Activated naive CD8-positive, alpha-beta T cell treated with anti-CD3 and anti-CD28 coated beads, Interleukin-2, amount 50 U/mL, for 24 hours (primary cell): ENCODE measurements at regions not wholly inside any gene's neighbourhood (a gene's known extent, or its start where the extent isn't known, plus 50 kb on each side); places are given as distances from the start of the nearest gene placed in this dataset.

ENCODE experiments used
- ATAC-seq: fragments of 150-1000 bp; cut with Tn5 transposase; one replicate; pipeline ENCODE4 v1.10.0; 2021
- DNase-seq: peaks from one replicate; pipeline ENCODE4 v3.0.0; 2021
- H3K27ac Mint-ChIP-seq: one replicate; pipeline ENCODE4 v1.8.0; 2021; ENCODE audit warnings: mild to moderate bottlenecking, mixed read lengths
- H3K27me3 Mint-ChIP-seq: one replicate; pipeline ENCODE4 v1.8.0; 2021; ENCODE audit warnings: mixed read lengths
- H3K36me3 Mint-ChIP-seq: one replicate; pipeline ENCODE4 v1.8.0; 2021; ENCODE audit warnings: low read depth, mixed read lengths
- H3K4me1 Mint-ChIP-seq: one replicate; pipeline ENCODE4 v1.8.0; 2021; ENCODE audit warnings: mixed read lengths
- H3K4me3 Mint-ChIP-seq: one replicate; pipeline ENCODE4 v1.8.0; 2021; ENCODE audit warnings: mild to moderate bottlenecking, moderate library complexity, mixed read lengths
- H3K9me3 Mint-ChIP-seq: one replicate; pipeline ENCODE4 v1.8.0; 2021; ENCODE audit warnings: mixed read lengths

DNA sequence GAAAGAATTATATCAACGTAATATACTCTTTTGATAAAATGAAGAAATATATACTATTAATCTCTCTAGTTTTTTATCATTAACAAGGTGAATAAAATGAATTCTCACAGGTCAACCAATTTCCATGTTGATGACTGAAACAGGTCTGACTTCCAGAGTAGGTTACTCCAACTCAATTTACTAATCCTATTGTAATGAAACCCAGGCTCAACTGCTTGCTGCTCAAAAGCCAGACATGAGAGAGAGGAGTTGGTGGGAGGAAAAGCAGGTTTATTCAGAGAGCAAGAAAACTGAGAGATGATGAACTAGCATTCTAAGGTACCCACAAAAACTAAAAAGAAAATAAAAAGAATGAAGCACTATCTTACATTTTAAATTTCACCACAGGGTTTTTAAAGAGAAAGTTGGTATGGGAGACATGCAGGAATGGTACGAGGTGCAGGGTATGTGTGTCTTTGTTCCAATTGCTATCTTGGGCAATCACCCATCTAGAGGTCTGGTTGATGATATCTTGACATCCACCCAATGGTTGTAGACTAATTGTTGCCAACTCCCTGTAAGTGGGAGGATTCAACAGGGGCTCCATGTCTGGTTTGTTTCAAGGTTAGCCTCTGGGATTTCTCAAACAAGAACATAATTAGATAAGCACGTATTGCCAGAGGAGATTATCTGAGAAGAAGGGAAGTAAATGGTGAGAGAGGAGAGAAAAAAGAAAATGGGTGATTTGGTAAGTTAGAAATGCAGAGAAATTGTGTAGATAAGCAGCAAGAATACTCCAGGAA lies 471.4 kb upstream of the REG3G start:
- Mint-ChIP-seq H3K27me3 (no peaks in the 10 kb centered on the region), H3K4me1 (no peaks in the 10 kb centered on the region), H3K4me3 (no peak overlapping the region), H3K9me3 (peaks cover 22% of the 10 kb centered on the region), H3K27ac (no peak overlapping the region), H3K36me3 (no peaks in the 10 kb centered on the region)
- DNase-seq (no peak), ATAC-seq (no peak)

DNA sequence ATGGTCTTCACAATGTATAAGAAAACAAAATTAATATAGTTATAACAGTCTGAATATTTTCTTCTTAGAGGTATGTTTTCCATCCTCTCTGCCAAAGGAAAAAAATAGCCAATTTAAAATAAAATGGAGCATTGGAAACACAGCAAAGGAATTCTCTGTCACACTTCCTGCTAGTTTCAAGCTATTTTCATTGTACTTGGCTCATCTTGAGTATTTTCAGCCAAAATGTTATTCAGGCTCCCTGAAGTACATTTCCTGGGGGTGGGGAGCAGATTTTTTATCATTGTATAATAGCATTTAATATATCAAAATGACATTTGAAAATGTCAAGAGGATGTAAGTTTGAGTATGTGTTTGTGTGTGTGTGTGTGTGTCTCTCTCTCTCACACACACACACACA lies 463.6 kb upstream of the REG3G start:
- DNase-seq, result no peak
- H3K27ac Mint-ChIP-seq, result no peak overlapping the region
- no peak for ATAC-seq
- no peaks in the 10 kb centered on the region for H3K4me1 Mint-ChIP-seq
- H3K27me3 Mint-ChIP-seq, result no peaks in the 10 kb centered on the region
- peaks cover 8% of the 10 kb centered on the region for H3K9me3 Mint-ChIP-seq
- H3K4me3 Mint-ChIP-seq, result no peak overlapping the region
- no peaks in the 10 kb centered on the region for H3K36me3 Mint-ChIP-seq

DNA sequence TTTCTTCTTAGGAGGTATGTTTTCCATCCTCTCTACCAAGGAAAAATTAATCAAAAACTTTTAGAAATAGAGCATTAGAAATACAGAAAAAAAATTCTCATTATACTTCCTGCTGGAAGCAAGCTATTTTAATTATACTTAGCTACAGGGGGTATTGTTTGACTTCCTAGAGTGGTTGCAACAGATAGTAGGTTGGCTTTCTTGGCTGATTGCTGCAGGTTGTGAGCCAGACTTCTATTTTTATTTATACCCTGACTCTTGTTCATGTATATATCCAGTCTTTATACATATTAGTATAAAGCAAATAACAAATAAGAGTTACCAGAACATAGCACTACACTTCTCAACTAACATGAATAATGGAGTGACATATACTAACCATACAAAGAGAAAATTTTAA lies 460.8 kb upstream of the REG3G start:
- Mint-ChIP-seq H3K4me3 (no peak overlapping the region), H3K9me3 (peaks cover 13% of the 10 kb centered on the region), H3K27me3 (no peaks in the 10 kb centered on the region), H3K4me1 (no peaks in the 10 kb centered on the region), H3K36me3 (no peaks in the 10 kb centered on the region), H3K27ac (no peak overlapping the region)
- ATAC-seq, result no peak
- no peak for DNase-seq

DNA sequence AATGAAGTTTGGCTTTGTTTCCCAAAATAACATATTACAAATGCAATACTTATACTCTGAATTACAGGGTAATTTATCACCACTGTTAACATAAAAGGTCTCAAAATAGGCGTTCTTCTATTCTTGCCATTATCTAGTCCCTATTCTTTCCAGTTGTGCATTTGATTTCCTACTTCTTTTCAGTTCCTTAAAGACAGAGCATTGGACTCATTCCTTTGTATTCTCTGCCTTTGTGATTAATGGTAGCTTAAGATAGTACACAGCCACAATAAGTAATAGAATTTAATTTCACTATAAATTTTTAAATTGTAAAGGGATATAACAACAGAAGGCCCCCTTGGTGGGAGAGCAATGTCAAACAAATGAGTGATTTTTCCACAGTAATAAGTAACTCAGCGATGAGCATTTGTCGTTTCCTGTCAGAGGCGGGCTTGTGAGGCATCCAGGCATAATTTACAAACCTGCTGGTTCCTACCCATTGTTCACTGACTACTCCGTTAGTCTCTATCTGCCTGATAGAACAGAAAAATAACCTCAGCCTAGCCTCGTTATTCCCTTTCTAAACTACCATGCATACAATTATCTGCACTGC lies 456.6 kb upstream of the REG3G start:
- no peaks in the 10 kb centered on the region for H3K27me3 Mint-ChIP-seq
- no peaks in the 10 kb centered on the region for H3K4me1 Mint-ChIP-seq
- H3K9me3 Mint-ChIP-seq, result peaks cover 28% of the 10 kb centered on the region
- ATAC-seq, result no peak
- no peaks in the 10 kb centered on the region for H3K36me3 Mint-ChIP-seq
- H3K4me3 Mint-ChIP-seq, result no peak overlapping the region
- no peak overlapping the region for H3K27ac Mint-ChIP-seq
- DNase-seq, result no peak

DNA sequence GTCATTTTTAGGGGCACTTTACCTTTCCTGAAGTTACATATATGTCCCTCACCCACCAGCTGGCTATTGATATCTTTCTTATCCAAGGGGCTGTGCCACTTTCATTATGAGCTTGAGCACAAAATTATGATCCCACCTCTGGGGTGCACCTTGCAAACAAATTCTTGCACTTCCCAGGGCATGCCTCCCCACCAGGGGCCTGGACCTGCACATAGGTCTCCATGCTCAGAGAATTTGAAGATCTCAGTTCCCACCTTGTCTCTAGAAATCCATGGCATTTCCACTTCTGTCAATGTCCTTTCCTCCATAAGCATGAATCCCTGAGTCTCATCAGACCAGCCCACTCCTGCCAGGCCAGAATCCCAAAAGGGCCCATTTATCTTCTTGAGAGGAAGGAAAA lies 449.1 kb upstream of the REG3G start:
- Mint-ChIP-seq H3K27ac (no peak overlapping the region), H3K4me1 (no peaks in the 10 kb centered on the region), H3K4me3 (no peak overlapping the region), H3K27me3 (no peaks in the 10 kb centered on the region), H3K36me3 (no peaks in the 10 kb centered on the region), H3K9me3 (peaks cover 8% of the 10 kb centered on the region)
- DNase-seq (no peak), ATAC-seq (no peak)

DNA sequence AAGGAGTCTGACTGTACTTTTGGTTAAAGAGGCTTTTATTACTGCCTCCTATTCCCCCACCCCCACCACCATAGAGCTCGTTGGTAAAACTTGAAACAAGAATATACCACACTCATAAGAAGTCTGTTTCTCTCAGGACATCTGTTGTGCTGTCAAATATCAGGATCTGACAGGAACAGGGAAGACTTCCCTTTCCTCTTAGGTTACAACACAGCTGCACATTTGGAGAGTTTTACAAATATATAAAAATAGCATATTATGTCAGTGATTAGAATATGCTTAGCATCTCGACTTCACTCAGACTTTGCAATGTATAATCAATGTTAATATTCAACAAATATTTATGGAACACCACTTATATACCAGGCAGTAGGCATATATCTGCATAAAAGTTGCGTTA lies 439.6 kb upstream of the REG3G start:
- Mint-ChIP-seq H3K36me3 (no peaks in the 10 kb centered on the region), H3K27ac (no peak overlapping the region), H3K4me1 (no peaks in the 10 kb centered on the region), H3K27me3 (no peaks in the 10 kb centered on the region), H3K9me3 (peaks cover 18% of the 10 kb centered on the region), H3K4me3 (no peak overlapping the region)
- ATAC-seq, result no peak
- DNase-seq, result no peak

DNA sequence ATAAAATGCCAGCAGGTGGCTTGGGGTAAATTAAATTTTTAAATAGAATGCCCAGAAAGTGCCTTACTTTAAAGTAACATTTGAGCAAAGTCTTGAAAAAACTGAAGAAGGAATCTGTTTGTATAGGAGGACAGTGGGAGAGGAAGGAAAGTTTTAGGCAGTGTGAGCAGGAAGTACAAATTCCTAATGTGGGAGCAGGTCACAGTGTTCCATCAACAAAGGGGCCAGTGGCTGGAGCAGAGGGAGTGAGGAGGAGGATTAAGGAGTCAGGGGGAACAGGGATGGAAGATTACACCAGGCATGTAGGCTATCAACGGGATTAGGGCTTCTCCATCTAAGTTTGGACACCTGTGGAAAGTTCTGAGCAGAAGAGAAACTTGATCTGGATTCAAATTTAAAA lies 439.2 kb upstream of the REG3G start:
- ATAC-seq (no peak), DNase-seq (no peak)
- Mint-ChIP-seq H3K4me3 (no peak overlapping the region), H3K4me1 (no peaks in the 10 kb centered on the region), H3K27ac (no peak overlapping the region), H3K36me3 (no peaks in the 10 kb centered on the region), H3K27me3 (no peaks in the 10 kb centered on the region), H3K9me3 (peaks cover 18% of the 10 kb centered on the region)

DNA sequence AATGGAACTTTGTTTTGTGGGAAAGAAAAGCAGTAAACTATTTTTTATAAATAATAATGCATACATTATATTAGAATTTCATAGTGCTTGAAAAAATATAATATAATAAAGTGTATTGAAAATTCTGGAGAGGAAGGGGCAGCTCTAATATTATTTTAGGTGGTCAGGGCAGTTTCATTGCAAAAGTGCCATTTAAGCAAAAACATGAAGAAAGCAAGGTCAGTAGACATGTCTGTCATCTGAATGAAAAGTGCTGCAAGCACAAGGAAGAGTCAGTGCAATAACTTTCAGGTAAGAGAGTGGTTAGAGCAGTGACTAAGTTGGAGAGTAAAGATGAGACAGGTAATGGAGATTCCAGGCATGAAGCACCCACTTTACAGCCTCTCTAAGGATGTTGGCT lies 435.6 kb upstream of the REG3G start:
- DNase-seq, result no peak
- no peaks in the 10 kb centered on the region for H3K27me3 Mint-ChIP-seq
- H3K9me3 Mint-ChIP-seq, result peaks cover 18% of the 10 kb centered on the region
- no peak for ATAC-seq
- H3K36me3 Mint-ChIP-seq, result no peaks in the 10 kb centered on the region
- no peak overlapping the region for H3K27ac Mint-ChIP-seq
- H3K4me1 Mint-ChIP-seq, result no peaks in the 10 kb centered on the region
- no peak overlapping the region for H3K4me3 Mint-ChIP-seq

DNA sequence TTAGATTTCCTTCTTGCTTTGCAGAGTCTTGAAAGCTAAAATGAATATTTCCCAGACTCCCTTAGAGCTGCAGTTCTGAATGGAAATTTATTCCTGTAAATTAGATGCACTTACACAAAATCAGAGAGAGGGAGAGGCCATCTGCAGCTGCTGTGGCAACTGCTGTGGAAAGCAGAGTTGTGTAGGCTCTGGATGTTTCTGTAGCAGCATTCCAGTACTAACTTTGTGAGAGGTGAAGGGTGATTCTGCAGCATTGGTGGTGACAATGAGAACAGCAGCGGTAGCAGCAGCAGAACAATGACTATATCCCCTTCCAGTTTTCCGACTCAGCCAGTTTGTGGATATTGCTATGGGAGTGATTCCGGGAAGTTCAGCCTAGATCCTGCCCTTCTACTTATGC lies 433.0 kb upstream of the REG3G start:
- no peak overlapping the region for H3K27ac Mint-ChIP-seq
- no peak overlapping the region for H3K4me3 Mint-ChIP-seq
- DNase-seq (no peak), ATAC-seq (no peak)
- no peaks in the 10 kb centered on the region for H3K27me3 Mint-ChIP-seq
- peaks cover 13% of the 10 kb centered on the region for H3K9me3 Mint-ChIP-seq
- no peaks in the 10 kb centered on the region for H3K4me1 Mint-ChIP-seq
- H3K36me3 Mint-ChIP-seq, result no peaks in the 10 kb centered on the region

DNA sequence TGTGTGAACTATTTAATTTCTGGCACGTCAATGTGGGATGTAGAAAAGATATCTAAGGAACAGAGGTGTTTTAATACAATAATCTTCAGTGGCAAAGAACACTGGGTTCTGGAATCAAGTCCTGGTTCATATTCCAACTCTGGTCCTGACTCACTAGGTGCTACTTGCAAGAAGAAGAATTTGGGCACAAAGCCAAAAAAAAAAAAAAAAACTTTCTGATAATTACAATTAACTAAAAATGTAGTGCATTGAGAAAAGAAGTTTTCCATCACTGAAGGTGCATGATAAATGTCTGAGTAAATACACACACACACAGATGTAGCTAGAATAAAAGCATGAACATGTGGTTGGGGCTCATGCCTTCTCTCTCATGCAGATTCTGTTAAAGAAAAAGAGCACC lies 424.4 kb upstream of the REG3G start:
- Mint-ChIP-seq H3K9me3 (peaks cover 5% of the 10 kb centered on the region), H3K27me3 (no peaks in the 10 kb centered on the region), H3K4me1 (no peaks in the 10 kb centered on the region), H3K36me3 (no peaks in the 10 kb centered on the region), H3K4me3 (no peak overlapping the region), H3K27ac (no peak overlapping the region)
- DNase-seq, result no peak
- ATAC-seq, result no peak

DNA sequence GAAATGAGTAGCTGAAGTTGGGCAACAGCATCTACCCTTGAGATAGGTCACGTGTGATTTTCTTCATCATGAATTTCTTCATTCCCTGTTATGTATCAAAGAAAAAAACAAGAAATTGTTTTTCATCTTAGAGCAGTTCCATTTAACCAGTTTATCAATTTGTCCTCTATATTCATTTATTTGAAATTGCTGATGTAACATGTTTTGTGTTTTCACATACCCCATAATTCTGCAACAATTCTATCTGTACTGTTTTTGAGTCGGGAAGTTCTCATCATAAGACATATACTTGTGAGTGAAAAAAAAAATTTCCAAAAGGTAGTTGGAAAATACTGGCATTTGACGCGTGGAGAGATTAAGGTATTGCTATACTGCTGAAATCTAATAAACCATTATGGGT lies 422.6 kb upstream of the REG3G start:
- no peak overlapping the region for H3K4me3 Mint-ChIP-seq
- peaks cover 9% of the 10 kb centered on the region for H3K9me3 Mint-ChIP-seq
- no peak for ATAC-seq
- H3K27me3 Mint-ChIP-seq, result no peaks in the 10 kb centered on the region
- H3K27ac Mint-ChIP-seq, result no peak overlapping the region
- H3K4me1 Mint-ChIP-seq, result no peaks in the 10 kb centered on the region
- no peaks in the 10 kb centered on the region for H3K36me3 Mint-ChIP-seq
- DNase-seq, result no peak

DNA sequence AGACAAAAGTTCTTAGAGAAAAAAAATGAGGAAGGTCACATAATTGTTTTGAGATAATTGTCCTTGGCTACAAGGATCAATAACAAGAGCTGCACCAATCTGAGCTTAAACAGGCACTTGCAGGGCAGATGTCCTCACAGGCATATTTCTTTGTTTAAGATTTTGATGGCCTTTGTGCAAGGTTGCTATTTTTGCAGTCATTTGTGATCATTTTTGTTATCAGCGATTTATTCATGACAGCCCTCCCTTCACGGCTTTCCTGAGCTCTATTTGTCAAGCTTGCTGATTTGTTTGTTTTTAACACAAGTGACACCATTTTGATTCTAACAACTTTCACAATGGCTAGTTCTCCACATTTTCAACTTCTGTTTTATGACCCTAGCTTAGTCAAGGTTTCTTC lies 418.6 kb upstream of the REG3G start:
- H3K27ac Mint-ChIP-seq, result no peak overlapping the region

DNA sequence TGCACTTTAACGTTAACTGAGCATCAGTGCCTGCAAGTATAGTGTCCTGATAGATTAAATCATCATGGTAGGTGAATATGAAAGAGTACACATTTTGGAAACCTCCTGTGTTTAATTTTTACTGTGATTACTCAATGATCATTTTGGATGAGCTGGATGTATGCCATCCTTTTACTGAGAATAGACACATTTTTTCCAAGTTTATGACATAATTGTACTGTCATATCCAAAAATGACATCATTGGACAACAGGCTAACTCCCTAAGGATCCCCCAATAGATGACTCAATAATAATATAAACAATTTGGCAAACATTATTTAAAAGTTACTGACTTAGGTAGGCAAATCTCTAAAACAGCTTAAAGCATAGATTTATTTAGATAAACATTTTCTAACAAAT lies 410.8 kb upstream of the REG3G start:
- no peaks in the 10 kb centered on the region for H3K4me1 Mint-ChIP-seq
- no peak overlapping the region for H3K27ac Mint-ChIP-seq
- H3K4me3 Mint-ChIP-seq, result no peak overlapping the region
- DNase-seq, result no peak
- H3K36me3 Mint-ChIP-seq, result no peaks in the 10 kb centered on the region
- H3K27me3 Mint-ChIP-seq, result no peaks in the 10 kb centered on the region
- no peaks in the 10 kb centered on the region for H3K9me3 Mint-ChIP-seq
- ATAC-seq, result no peak

More for the DNA sequence above, 418.6 kb upstream of the REG3G start:
- ATAC-seq (no peak), DNase-seq (no peak)
- Mint-ChIP-seq H3K27me3 (no peaks in the 10 kb centered on the region), H3K9me3 (peaks cover 18% of the 10 kb centered on the region), H3K4me1 (no peaks in the 10 kb centered on the region), H3K4me3 (no peak overlapping the region), H3K36me3 (no peaks in the 10 kb centered on the region)

DNA sequence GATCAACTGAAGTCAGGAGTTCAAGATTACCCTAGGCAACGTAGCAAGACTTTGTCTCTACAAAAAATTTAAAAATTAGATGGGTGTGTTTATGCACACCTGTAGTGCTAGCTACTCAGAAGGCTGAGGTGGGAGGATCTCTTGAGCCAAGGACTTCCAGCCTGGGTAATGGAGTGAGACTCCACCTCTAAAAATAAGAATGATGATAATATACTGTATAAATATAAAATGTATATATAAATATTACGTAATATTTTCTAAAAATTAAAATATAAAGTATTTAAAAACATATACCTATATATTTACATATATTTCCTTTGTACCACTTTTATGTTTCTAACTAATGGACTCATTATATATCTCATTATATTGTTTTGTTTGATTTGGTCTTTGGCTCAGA lies 409.5 kb upstream of the REG3G start:
- Mint-ChIP-seq H3K4me3 (no peak overlapping the region), H3K36me3 (no peaks in the 10 kb centered on the region), H3K27me3 (no peaks in the 10 kb centered on the region), H3K4me1 (no peaks in the 10 kb centered on the region), H3K9me3 (no peaks in the 10 kb centered on the region), H3K27ac (no peak overlapping the region)
- no peak for DNase-seq
- ATAC-seq, result no peak

DNA sequence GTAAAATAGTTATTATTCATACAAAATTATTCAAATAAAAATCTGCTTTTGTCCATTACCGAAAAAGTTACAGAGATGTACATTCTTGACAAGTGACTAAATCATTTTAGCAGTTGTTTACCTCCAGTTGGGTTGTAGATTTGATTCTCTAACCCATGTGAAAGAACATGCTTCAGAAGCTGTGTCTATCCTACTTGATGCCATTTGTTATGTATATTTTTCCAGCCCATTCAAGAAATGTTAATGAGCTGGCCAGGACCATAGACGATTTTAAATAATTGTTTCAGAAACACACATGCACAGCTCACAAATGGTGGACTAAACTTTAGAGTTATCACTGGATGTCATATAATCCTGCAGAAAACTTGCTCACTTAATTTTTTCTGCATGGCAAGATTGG lies 391.1 kb upstream of the REG3G start:
- no peak for ATAC-seq
- Mint-ChIP-seq H3K27ac (no peak overlapping the region), H3K27me3 (no peaks in the 10 kb centered on the region), H3K4me3 (no peak overlapping the region), H3K36me3 (no peaks in the 10 kb centered on the region), H3K9me3 (peaks cover 11% of the 10 kb centered on the region), H3K4me1 (no peaks in the 10 kb centered on the region)
- DNase-seq, result no peak

DNA sequence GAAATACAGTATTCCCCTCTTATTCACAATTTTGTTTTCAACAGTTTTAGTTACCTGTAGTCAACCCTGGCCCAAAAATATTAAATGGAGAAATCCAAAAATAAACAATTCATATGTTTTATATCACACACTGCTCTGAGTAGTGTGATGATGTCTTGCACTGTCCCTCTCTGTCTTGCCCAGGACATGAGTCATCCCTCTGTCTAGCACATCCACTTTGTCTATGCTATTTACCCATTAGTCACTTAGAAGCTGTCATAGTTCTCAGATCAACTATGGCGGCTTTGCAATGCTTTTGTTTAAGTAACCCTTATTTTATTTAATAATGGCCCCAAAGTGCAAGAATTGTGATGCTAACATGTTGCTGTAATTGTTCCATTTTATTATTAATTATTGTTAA lies 380.6 kb upstream of the REG3G start:
- no peak for DNase-seq
- H3K4me1 Mint-ChIP-seq, result no peaks in the 10 kb centered on the region

More for the DNA sequence above, 380.6 kb upstream of the REG3G start:
- no peaks in the 10 kb centered on the region for H3K36me3 Mint-ChIP-seq
- H3K27me3 Mint-ChIP-seq, result no peaks in the 10 kb centered on the region
- no peaks in the 10 kb centered on the region for H3K9me3 Mint-ChIP-seq
- no peak overlapping the region for H3K4me3 Mint-ChIP-seq
- no peak for ATAC-seq
- no peak overlapping the region for H3K27ac Mint-ChIP-seq
